K562 (cell line): ENCODE measurements at regions not wholly inside any gene's neighbourhood (a gene's known extent, or its start where the extent isn't known, plus 50 kb on each side); places are given as distances from the start of the nearest gene placed in this dataset.
A peak's percentile ranks its signal among the peaks of the same experiment; 100 is the strongest.

Experiments
- AFF1 ChIP-seq, 2 experiments: fragments of 450-650 bp; IDR thresholded peaks; 2 replicates each; pipeline ENCODE4 v1.6.1; 2018; ENCODE audit warnings: mild to moderate bottlenecking in 2 of 2, low read depth in 1 of 2; ENCODE audit not compliant: partially characterized antibody in 2 of 2
- CHCHD3 ChIP-seq: fragments of 250-450 bp; sonication (Bioruptor Pico); IDR thresholded peaks from 2 replicates; pipeline ENCODE4 v2.1.2; 2022; ENCODE audit warnings: mild to moderate bottlenecking
- DMBX1 ChIP-seq: fragments of 250-450 bp; sonication (Bioruptor Pico); IDR thresholded peaks from 2 replicates; pipeline ENCODE4 v1.8.0; 2022; ENCODE audit warnings: inconsistent platforms, mild to moderate bottlenecking, moderate library complexity, borderline replicate concordance
- MIER1 ChIP-seq: fragments of 450-650 bp; IDR thresholded peaks from 2 replicates; pipeline ENCODE4 v1.6.1; 2016; ENCODE audit warnings: antibody characterized with exemption, mild to moderate bottlenecking, low read depth
- MLX ChIP-seq, 2 experiments: fragments of 450-650 bp in 1 of 2; sonication (generic) in 1 of 2; formaldehyde crosslinking; conservative IDR thresholded peaks; 2 replicates each; pipeline versions ENCODE4 v1.4.0 to v1.8.1; 2020 to 2022; ENCODE audit warnings: mild to moderate bottlenecking in 1 of 2, missing genetic modification reagents in 1 of 2
- NR0B1 ChIP-seq: fragments of 450-650 bp; IDR thresholded peaks from one replicate; pipeline ENCODE4 v1.6.1; 2018; ENCODE audit warnings: mild to moderate bottlenecking, moderate library complexity; ENCODE audit not compliant: partially characterized antibody
- RBBP5 ChIP-seq: fragments of 200-600 bp; sonication (generic); IDR thresholded peaks from 2 replicates; pipeline ENCODE4 v1.6.1; 2012; ENCODE audit warnings: borderline replicate concordance, mild to moderate bottlenecking, low read length, control low read depth, inconsistent platforms; ENCODE audit not compliant: insufficient read depth, poor library complexity, severe bottlenecking
- RBM39 ChIP-seq: fragments of 200-400 bp; formaldehyde crosslinking; optimal IDR thresholded peaks from 2 replicates; pipeline ENCODE3; 2018; ENCODE audit warnings: low read depth, low read length
- TARDBP ChIP-seq: fragments of 450-650 bp; IDR thresholded peaks from 2 replicates; pipeline ENCODE4 v1.6.1; 2016
- THRA ChIP-seq: fragments of 450-650 bp; IDR thresholded peaks from 2 replicates; pipeline ENCODE4 v1.6.1; 2017; ENCODE audit warnings: mild to moderate bottlenecking, moderate library complexity
- UBTF ChIP-seq, 2 experiments: IDR thresholded peaks; 2 replicates each; pipeline ENCODE4 v1.6.1; 2012; ENCODE audit warnings: improper control_type of control experiment in 2 of 2, low read depth in 2 of 2, low read length in 2 of 2, borderline replicate concordance in 1 of 2
- ZBED1 ChIP-seq: IDR thresholded peaks from 2 replicates; pipeline ENCODE4 v1.6.1; 2014
- ZFX ChIP-seq: sonication (generic); formaldehyde crosslinking; IDR thresholded peaks from 2 replicates; pipeline ENCODE4 v1.8.0; 2022; ENCODE audit warnings: mild to moderate bottlenecking, missing genetic modification reagents, moderate library complexity
- ZNF263 ChIP-seq: sonication (generic); formaldehyde crosslinking; IDR thresholded peaks from 2 replicates; pipeline ENCODE4 v1.8.0; 2022; ENCODE audit warnings: mild to moderate bottlenecking, missing genetic modification reagents, borderline replicate concordance
- ZNF507 ChIP-seq: conservative IDR thresholded peaks from 2 replicates; pipeline ENCODE4 v1.6.1; 2017; ENCODE audit warnings: missing genetic modification characterization, missing compliant biosample characterization
- ZNF699 ChIP-seq: fragments of 250-450 bp; sonication (Bioruptor Pico); IDR thresholded peaks from 2 replicates; pipeline ENCODE4 v1.8.0; 2021; ENCODE audit warnings: mild to moderate bottlenecking, moderate library complexity; ENCODE audit not compliant: insufficient replicate concordance

- TF ChIP-seq ZNF263 (no peak), RBM39 (no peak), AFF1 (IDR thresholded peaks at IDR 0.05; ENCODE audit: low read depth in 1 of 2, partially characterized antibody in 2 of 2) (no peak), NR0B1 (no peak), RBBP5 (peak; percentile 41), CHCHD3 (no peak), UBTF (IDR thresholded peaks at IDR 0.05; ENCODE audit: borderline replicate concordance in 1 of 2, low read depth in 2 of 2, low read length in 2 of 2) (no peak), ZBED1 (no peak), THRA (no peak), DMBX1 (no peak), ZNF507 (tag) (no peak), ZFX (CRISPR knock-in tag) (peak; percentile 40; the same call in 1 of the 2 replicates), ZNF699 (CRISPR knock-in tag) (no peak), MLX (CRISPR knock-in tag; conservative IDR thresholded peaks at IDR 0.05) (no peak), TARDBP (no peak), MIER1 (no peak)
Measured at GRCh38 chr13:50244713-50245574, 229.7 kb downstream of the KCNRG start (continued).
